ENCODE measurements at regions not wholly inside any gene's neighbourhood (a gene's known extent, or its start where the extent isn't known, plus 50 kb on each side); places are given as distances from the start of the nearest gene placed in this dataset.

DNA sequence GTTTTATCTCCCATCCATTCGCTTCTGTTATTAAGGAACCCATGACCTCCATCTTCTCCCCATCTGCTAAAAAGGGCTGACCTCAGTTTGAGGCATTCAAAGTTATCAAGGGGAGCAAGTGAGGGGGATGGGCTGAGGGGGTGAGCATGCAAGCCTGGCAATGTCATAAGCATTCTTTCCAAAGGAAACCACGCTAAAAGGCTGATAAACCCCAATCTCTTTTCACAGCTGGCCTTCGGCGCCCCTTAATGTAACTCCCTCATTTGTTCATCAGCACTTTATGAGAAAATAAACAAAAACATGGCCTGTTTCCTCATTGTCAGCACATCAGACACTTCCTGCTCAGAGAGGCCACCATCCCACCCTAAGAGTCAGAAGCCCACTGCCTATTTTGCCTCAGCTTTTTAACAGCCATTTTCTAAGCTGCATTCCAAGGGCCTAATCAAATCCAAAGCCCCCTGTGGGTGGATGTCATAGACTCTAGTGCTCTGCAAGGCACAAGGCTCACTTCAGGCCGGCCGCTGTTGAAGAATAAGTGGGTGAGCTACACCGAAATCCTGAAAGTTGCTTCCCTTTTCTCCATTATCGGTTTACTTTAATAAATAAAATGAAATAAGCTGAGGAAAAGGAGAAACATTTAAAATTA lies 92.0 kb upstream of the SRD5A3 start:
- TF ChIP-seq, protein P1, sequence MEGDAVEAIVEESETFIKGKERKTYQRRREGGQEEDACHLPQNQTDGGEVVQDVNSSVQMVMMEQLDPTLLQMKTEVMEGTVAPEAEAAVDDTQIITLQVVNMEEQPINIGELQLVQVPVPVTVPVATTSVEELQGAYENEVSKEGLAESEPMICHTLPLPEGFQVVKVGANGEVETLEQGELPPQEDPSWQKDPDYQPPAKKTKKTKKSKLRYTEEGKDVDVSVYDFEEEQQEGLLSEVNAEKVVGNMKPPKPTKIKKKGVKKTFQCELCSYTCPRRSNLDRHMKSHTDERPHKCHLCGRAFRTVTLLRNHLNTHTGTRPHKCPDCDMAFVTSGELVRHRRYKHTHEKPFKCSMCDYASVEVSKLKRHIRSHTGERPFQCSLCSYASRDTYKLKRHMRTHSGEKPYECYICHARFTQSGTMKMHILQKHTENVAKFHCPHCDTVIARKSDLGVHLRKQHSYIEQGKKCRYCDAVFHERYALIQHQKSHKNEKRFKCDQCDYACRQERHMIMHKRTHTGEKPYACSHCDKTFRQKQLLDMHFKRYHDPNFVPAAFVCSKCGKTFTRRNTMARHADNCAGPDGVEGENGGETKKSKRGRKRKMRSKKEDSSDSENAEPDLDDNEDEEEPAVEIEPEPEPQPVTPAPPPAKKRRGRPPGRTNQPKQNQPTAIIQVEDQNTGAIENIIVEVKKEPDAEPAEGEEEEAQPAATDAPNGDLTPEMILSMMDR (IDR thresholded peaks at IDR 0.05; ENCODE audit: low read depth, low read length, missing input control) = no peak
- TF ChIP-seq, protein P2, sequence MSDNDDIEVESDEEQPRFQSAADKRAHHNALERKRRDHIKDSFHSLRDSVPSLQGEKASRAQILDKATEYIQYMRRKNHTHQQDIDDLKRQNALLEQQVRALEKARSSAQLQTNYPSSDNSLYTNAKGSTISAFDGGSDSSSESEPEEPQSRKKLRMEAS (IDR thresholded peaks at IDR 0.05) = no peak
- no peak for TF ChIP-seq EGR1 (IDR thresholded peaks at IDR 0.05; ENCODE audit: low read depth in 2 of 2)
